ENCODE measurements at regions not wholly inside any gene's neighbourhood (a gene's known extent, or its start where the extent isn't known, plus 50 kb on each side); places are given as distances from the start of the nearest gene placed in this dataset.

- no peaks in the 10 kb centered on the region for H3K9me2 ChIP-seq (ENCODE audit: insufficient read depth)
- H3K27me3 ChIP-seq (ENCODE audit: insufficient read depth, low read length) = no peaks in the 10 kb centered on the region
- TF ChIP-seq FOSL1 (IDR thresholded peaks at IDR 0.05; ENCODE audit: low read depth) (no peak), ZBTB33 (IDR thresholded peaks at IDR 0.05; ENCODE audit: extremely low read depth, insufficient replicate concordance, low read length) (no peak)
- H3K4me1 ChIP-seq (ENCODE audit: control insufficient read depth in 1 of 2, insufficient read depth in 2 of 2, low read length in 2 of 2) = no peaks in the 10 kb centered on the region
- no peak overlapping the region for H3K4me3 ChIP-seq (replicated peaks in 1 of 2; ENCODE audit: low read depth in 1 of 2, low read length in 2 of 2)
- H4K20me1 ChIP-seq (ENCODE audit: insufficient read depth) = no peaks in the 10 kb centered on the region
- ChIA-PET POLR2A (no interaction called here), CTCF (no interaction called here), RAD21 (ENCODE audit: low non-redundant PET in 1 of 2, low total read pairs in 2 of 2, uncharacterized antibody in 2 of 2, unreplicated experiment in 2 of 2) (no interaction called here)
- H2AFZ ChIP-seq (ENCODE audit: low read depth, low read length, poor library complexity, severe bottlenecking) = no peak overlapping the region
- H3K4me2 ChIP-seq (ENCODE audit: low read length) = no peak overlapping the region
- DNase-seq (ENCODE audit: low read depth, low spot score) = no peak
- H3K27ac ChIP-seq (ENCODE audit: low read depth, low read length) = no peak overlapping the region
- ATAC-seq = no peak
- H3K9ac ChIP-seq (ENCODE audit: low read length) = no peak overlapping the region
- intact Hi-C loops (cut with micrococcal nuclease) = no loop called here
- no TSS peak for BruUV-seq (replicated peaks)
- no peaks in the 10 kb centered on the region for H3K36me3 ChIP-seq (ENCODE audit: control insufficient read depth in 1 of 2, insufficient read depth in 2 of 2, low read length in 2 of 2)
- H3K79me2 ChIP-seq (ENCODE audit: insufficient read depth, low read length) = no peaks in the 10 kb centered on the region
- H3K9me3 ChIP-seq (ENCODE audit: control insufficient read depth in 1 of 2, insufficient read depth in 1 of 2, low read depth in 1 of 2, low read length in 2 of 2) = peaks cover 41 to 44% of the 10 kb centered on the region in 2 experiments; a peak in 2 of 4 replicates
Observed at GRCh38 chr10:108753326-108753725, 1170.0 kb downstream of the XPNPEP1 start.

GRCh38 chr10:108749042-108749441 lies 1174.3 kb downstream of the XPNPEP1 start:
- no peak for ATAC-seq
- Histone ChIP-seq H3K79me2 (ENCODE audit: insufficient read depth, low read length) (no peaks in the 10 kb centered on the region), H4K20me1 (ENCODE audit: insufficient read depth) (no peaks in the 10 kb centered on the region), H3K4me3 (replicated peaks in 1 of 2; ENCODE audit: low read depth in 1 of 2, low read length in 2 of 2) (no peak overlapping the region), H3K27ac (ENCODE audit: low read depth, low read length) (no peak overlapping the region), H3K9ac (ENCODE audit: low read length) (no peak overlapping the region), H3K27me3 (ENCODE audit: insufficient read depth, low read length) (no peaks in the 10 kb centered on the region), H3K4me1 (ENCODE audit: control insufficient read depth in 1 of 2, insufficient read depth in 2 of 2, low read length in 2 of 2) (no peaks in the 10 kb centered on the region), H3K9me2 (ENCODE audit: insufficient read depth) (no peaks in the 10 kb centered on the region), H2AFZ (ENCODE audit: low read depth, low read length, poor library complexity, severe bottlenecking) (no peak overlapping the region), H3K4me2 (ENCODE audit: low read length) (no peak overlapping the region), H3K36me3 (ENCODE audit: control insufficient read depth in 1 of 2, insufficient read depth in 2 of 2, low read length in 2 of 2) (no peaks in the 10 kb centered on the region), H3K9me3 (ENCODE audit: control insufficient read depth in 1 of 2, insufficient read depth in 1 of 2, low read depth in 1 of 2, low read length in 2 of 2) (peaks cover 27 to 40% of the 10 kb centered on the region in 2 experiments; a peak in 2 of 4 replicates)
- intact Hi-C loops (cut with micrococcal nuclease) = no loop called here
- POLR2A ChIA-PET = no interaction called here
- TF ChIP-seq ELF1 (IDR thresholded peaks at IDR 0.05; ENCODE audit: borderline replicate concordance, low read depth) (no peak), SIN3A (IDR thresholded peaks at IDR 0.05; ENCODE audit: low read depth) (no peak), POLR2AphosphoS5 (IDR thresholded peaks at IDR 0.05; ENCODE audit: low read depth, low read length) (no peak), EGR1 (IDR thresholded peaks at IDR 0.05; ENCODE audit: low read depth) (no peak)
- no TSS peak for BruUV-seq (replicated peaks)
- RAD21 ChIA-PET (ENCODE audit: low non-redundant PET in 1 of 2, low total read pairs in 2 of 2, uncharacterized antibody in 2 of 2, unreplicated experiment in 2 of 2) = no interaction called here
- CTCF ChIA-PET = no interaction called here
- no peak for DNase-seq (ENCODE audit: low read depth, low spot score)

Measured in HCT116 (cell line).